ENCODE measurements at regions not wholly inside any gene's neighbourhood (a gene's known extent, or its start where the extent isn't known, plus 50 kb on each side); places are given as distances from the start of the nearest gene placed in this dataset.
"Not testable (repeated sequence)": the region's sequence is repeated elsewhere in the genome, so short reads cannot be mapped to it uniquely, and the experiment has no call there.

GRCh38 chr2:11088821-11089220 is 66.4 kb upstream of the SLC66A3 start:
- H3K4me3 ChIP-seq (ENCODE audit: low read length); H3K36me3 ChIP-seq (ENCODE audit: control insufficient read depth, insufficient read depth, low read length); H3K4me1 ChIP-seq (ENCODE audit: control insufficient read depth, insufficient read depth, low read length); DNase-seq; H3K27me3 ChIP-seq (ENCODE audit: control insufficient read depth, insufficient read depth, low read length); H3K9me3 ChIP-seq (ENCODE audit: control insufficient read depth, low read depth, low read length); H3K27ac ChIP-seq (ENCODE audit: low read length): not testable (repeated sequence)
- WGBS (ENCODE audit: insufficient coverage, low lambda C conversion rate): 92% methylated on average over 6 of the region's 17 CpGs

- Histone ChIP-seq H3K9me3 (ENCODE audit: control insufficient read depth, low read depth, low read length) (no peaks in the 10 kb centered on the region), H3K36me3 (ENCODE audit: control insufficient read depth, insufficient read depth, low read length) (no peaks in the 10 kb centered on the region), H3K27ac (ENCODE audit: low read length) (no peak overlapping the region), H3K27me3 (ENCODE audit: control insufficient read depth, insufficient read depth, low read length) (no peaks in the 10 kb centered on the region), H3K4me3 (ENCODE audit: low read length) (no peak overlapping the region), H3K4me1 (ENCODE audit: control insufficient read depth, insufficient read depth, low read length) (no peaks in the 10 kb centered on the region)
- no peak for DNase-seq
- WGBS (ENCODE audit: insufficient coverage, low lambda C conversion rate): 90% methylated on average over 2 of the region's 2 CpGs
Measured at GRCh38 chr2:11090187-11090586, 65.1 kb upstream of the SLC66A3 start.

DNA sequence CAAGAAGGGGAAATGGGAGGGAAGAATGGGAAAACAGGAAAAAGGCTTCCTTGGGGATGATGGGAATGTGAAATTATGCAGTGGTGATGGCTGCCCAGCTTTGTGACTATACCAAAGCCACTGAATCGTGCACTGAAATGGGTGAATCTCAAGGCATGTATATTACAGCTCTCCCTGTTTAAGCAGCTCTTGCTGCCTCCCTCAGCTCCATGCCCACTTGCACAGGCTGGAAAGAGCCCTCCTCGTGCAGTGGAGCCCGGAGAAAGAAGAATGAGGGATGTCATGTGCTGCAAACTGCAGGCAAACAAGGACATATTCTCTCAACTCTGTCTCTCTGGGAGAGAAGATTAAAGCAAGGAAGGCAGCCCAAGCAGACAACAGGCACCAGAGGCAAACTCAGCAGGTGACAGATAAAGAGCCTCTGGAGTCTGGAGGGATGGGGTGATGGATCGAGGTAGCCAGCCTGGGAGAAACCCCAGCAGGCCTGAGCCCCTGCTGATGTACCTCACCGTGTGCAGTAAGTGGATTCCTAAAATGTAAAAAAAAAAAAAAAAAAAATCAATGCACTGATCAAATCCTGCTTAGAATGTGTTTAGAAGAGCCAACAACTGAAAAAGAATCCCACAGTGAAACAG is 62.4 kb upstream of the SLC66A3 start:
- Histone ChIP-seq H3K36me3 (ENCODE audit: control insufficient read depth, insufficient read depth, low read length) (no peaks in the 10 kb centered on the region), H3K4me3 (ENCODE audit: low read length) (no peak overlapping the region), H3K27me3 (ENCODE audit: control insufficient read depth, insufficient read depth, low read length) (no peaks in the 10 kb centered on the region), H3K4me1 (ENCODE audit: control insufficient read depth, insufficient read depth, low read length) (no peaks in the 10 kb centered on the region), H3K27ac (ENCODE audit: low read length) (no peak overlapping the region), H3K9me3 (ENCODE audit: control insufficient read depth, low read depth, low read length) (no peaks in the 10 kb centered on the region)
- no CpG with 5 or more reads among the region's 5 CpGs for WGBS (ENCODE audit: insufficient coverage, low lambda C conversion rate)
- DNase-seq: no peak

GRCh38 chr2:11093467-11093866 is 61.8 kb upstream of the SLC66A3 start:
- no peak overlapping the region for H3K4me3 ChIP-seq (ENCODE audit: low read length)

DNA sequence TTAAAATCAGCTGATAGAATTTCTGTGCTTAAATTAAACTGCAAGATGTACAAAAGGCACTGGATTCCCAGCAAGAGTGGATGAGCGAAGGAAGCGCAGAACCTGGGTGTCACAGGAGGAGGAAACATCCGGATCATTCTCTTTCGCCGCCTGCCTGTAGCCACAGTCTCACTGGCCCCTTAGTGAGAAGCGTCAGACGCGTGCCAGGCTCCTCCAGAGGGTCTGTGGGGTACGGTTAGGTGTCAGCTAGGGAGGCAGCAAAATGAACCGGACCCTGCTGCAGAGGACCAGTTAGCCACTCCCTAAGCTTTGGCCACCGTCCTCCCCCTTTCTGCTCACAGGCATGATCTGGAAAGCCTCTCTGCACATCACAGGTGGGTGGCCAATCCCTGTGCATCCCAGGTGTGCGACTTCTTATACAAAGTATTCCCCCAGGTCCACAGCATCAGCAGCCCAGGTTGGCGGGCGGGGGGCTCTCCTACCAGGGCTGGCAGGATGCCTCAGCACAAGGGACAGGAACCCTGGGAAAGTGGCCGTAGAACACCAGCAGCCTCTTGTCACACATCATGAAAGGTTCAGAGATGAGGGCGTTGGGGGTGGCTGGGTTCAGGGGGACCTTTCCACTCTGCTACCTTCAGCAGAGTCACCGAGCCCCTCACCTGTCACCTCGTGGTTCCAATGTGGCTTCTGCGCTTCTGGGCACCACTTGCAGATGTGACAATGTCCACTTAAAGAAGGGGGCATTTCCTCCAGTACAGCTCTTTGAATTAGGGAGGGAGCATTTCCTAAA is 61.1 kb upstream of the SLC66A3 start:
- no peaks in the 10 kb centered on the region for H3K27me3 ChIP-seq (ENCODE audit: control insufficient read depth, insufficient read depth, low read length)
- no CpG with 5 or more reads among the region's 19 CpGs for WGBS (ENCODE audit: insufficient coverage, low lambda C conversion rate)
- no peaks in the 10 kb centered on the region for H3K4me1 ChIP-seq (ENCODE audit: control insufficient read depth, insufficient read depth, low read length)
- H3K4me3 ChIP-seq (ENCODE audit: low read length): no peak overlapping the region
- no peak overlapping the region for H3K27ac ChIP-seq (ENCODE audit: low read length)
- H3K9me3 ChIP-seq (ENCODE audit: control insufficient read depth, low read depth, low read length): no peaks in the 10 kb centered on the region
- H3K36me3 ChIP-seq (ENCODE audit: control insufficient read depth, insufficient read depth, low read length): no peaks in the 10 kb centered on the region
- no peak for DNase-seq

More at GRCh38 chr2:11093467-11093866, 61.8 kb upstream of the SLC66A3 start:
- Histone ChIP-seq H3K27ac (ENCODE audit: low read length) (no peak overlapping the region), H3K4me1 (ENCODE audit: control insufficient read depth, insufficient read depth, low read length) (no peaks in the 10 kb centered on the region), H3K9me3 (ENCODE audit: control insufficient read depth, low read depth, low read length) (no peaks in the 10 kb centered on the region), H3K27me3 (ENCODE audit: control insufficient read depth, insufficient read depth, low read length) (no peaks in the 10 kb centered on the region), H3K36me3 (ENCODE audit: control insufficient read depth, insufficient read depth, low read length) (no peaks in the 10 kb centered on the region)
- no peak for DNase-seq
- WGBS (ENCODE audit: insufficient coverage, low lambda C conversion rate): no CpG with 5 or more reads among the region's 4 CpGs

- WGBS (ENCODE audit: insufficient coverage, low lambda C conversion rate): no CpG with 5 or more reads among the region's 10 CpGs
- Histone ChIP-seq H3K4me3 (ENCODE audit: low read length) (no peak overlapping the region), H3K4me1 (ENCODE audit: control insufficient read depth, insufficient read depth, low read length) (no peaks in the 10 kb centered on the region), H3K9me3 (ENCODE audit: control insufficient read depth, low read depth, low read length) (no peaks in the 10 kb centered on the region), H3K27me3 (ENCODE audit: control insufficient read depth, insufficient read depth, low read length) (no peaks in the 10 kb centered on the region), H3K27ac (ENCODE audit: low read length) (no peak overlapping the region), H3K36me3 (ENCODE audit: control insufficient read depth, insufficient read depth, low read length) (no peaks in the 10 kb centered on the region)
- no peak for DNase-seq
Measured at GRCh38 chr2:11096591-11096990, 58.7 kb upstream of the SLC66A3 start.

- Histone ChIP-seq H3K4me1 (ENCODE audit: control insufficient read depth, insufficient read depth, low read length) (no peaks in the 10 kb centered on the region), H3K36me3 (ENCODE audit: control insufficient read depth, insufficient read depth, low read length) (no peaks in the 10 kb centered on the region), H3K27ac (ENCODE audit: low read length) (no peak overlapping the region), H3K27me3 (ENCODE audit: control insufficient read depth, insufficient read depth, low read length) (no peaks in the 10 kb centered on the region), H3K4me3 (ENCODE audit: low read length) (no peak overlapping the region), H3K9me3 (ENCODE audit: control insufficient read depth, low read depth, low read length) (no peaks in the 10 kb centered on the region)
- no peak for DNase-seq
- no CpG with 5 or more reads among the region's 13 CpGs for WGBS (ENCODE audit: insufficient coverage, low lambda C conversion rate)
Measured at GRCh38 chr2:11097038-11097720, 58.1 kb upstream of the SLC66A3 start.

DNA sequence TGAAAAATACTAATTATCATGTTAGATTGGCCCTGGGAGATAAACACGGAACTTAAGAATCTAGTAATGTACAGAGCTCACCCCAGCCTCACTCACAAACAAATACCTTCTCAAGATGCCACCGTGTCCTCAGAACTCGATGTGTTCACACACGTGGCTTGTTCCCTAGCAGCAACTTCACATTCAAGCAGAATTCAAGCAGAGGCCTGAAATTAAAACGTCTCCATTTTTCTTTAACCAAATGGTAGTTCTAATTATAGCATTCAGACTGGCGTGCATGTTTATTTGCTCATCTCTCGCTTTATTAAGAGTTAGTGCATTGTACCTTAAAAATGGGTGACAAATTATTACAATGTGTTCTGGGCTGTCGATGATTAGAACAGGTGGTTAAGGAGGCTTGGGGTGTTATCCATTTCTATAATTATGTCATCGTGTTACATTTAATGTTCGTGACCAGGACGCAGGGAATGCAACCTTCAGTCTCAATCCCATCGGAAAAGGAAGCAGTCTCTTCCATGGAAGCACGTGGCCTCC is 57.3 kb upstream of the SLC66A3 start:
- Histone ChIP-seq H3K4me1 (ENCODE audit: control insufficient read depth, insufficient read depth, low read length) (no peaks in the 10 kb centered on the region), H3K27ac (ENCODE audit: low read length) (no peak overlapping the region), H3K36me3 (ENCODE audit: control insufficient read depth, insufficient read depth, low read length) (no peaks in the 10 kb centered on the region), H3K27me3 (ENCODE audit: control insufficient read depth, insufficient read depth, low read length) (no peaks in the 10 kb centered on the region), H3K4me3 (ENCODE audit: low read length) (no peak overlapping the region), H3K9me3 (ENCODE audit: control insufficient read depth, low read depth, low read length) (no peaks in the 10 kb centered on the region)
- no peak for DNase-seq
- WGBS (ENCODE audit: insufficient coverage, low lambda C conversion rate): 85% methylated on average over 4 of the region's 13 CpGs

- 100% methylated on average over 3 of the region's 14 CpGs for WGBS (ENCODE audit: insufficient coverage, low lambda C conversion rate)
Measured at GRCh38 chr2:11099122-11100065, 55.9 kb upstream of the SLC66A3 start.

GRCh38 chr2:11100130-11100529 is 55.1 kb upstream of the SLC66A3 start:
- Histone ChIP-seq H3K27me3 (ENCODE audit: control insufficient read depth, insufficient read depth, low read length) (no peaks in the 10 kb centered on the region), H3K4me1 (ENCODE audit: control insufficient read depth, insufficient read depth, low read length) (no peaks in the 10 kb centered on the region), H3K27ac (ENCODE audit: low read length) (no peak overlapping the region), H3K9me3 (ENCODE audit: control insufficient read depth, low read depth, low read length) (no peaks in the 10 kb centered on the region), H3K4me3 (ENCODE audit: low read length) (no peak overlapping the region), H3K36me3 (ENCODE audit: control insufficient read depth, insufficient read depth, low read length) (no peaks in the 10 kb centered on the region)
- 94% methylated on average over 3 of the region's 6 CpGs for WGBS (ENCODE audit: insufficient coverage, low lambda C conversion rate)
- no peak for DNase-seq

More at GRCh38 chr2:11099122-11100065, 55.9 kb upstream of the SLC66A3 start:
- H3K4me1 ChIP-seq (ENCODE audit: control insufficient read depth, insufficient read depth, low read length): no peaks in the 10 kb centered on the region
- no peak overlapping the region for H3K4me3 ChIP-seq (ENCODE audit: low read length)
- no peaks in the 10 kb centered on the region for H3K36me3 ChIP-seq (ENCODE audit: control insufficient read depth, insufficient read depth, low read length)
- DNase-seq: no peak
- H3K27me3 ChIP-seq (ENCODE audit: control insufficient read depth, insufficient read depth, low read length): no peaks in the 10 kb centered on the region
- H3K27ac ChIP-seq (ENCODE audit: low read length): no peak overlapping the region
- H3K9me3 ChIP-seq (ENCODE audit: control insufficient read depth, low read depth, low read length): no peaks in the 10 kb centered on the region
